ENCODE measurements at regions not wholly inside any gene's neighbourhood (a gene's known extent, or its start where the extent isn't known, plus 50 kb on each side); places are given as distances from the start of the nearest gene placed in this dataset.
"Not testable (repeated sequence)": the region's sequence is repeated elsewhere in the genome, so short reads cannot be mapped to it uniquely, and the experiment has no call there.

GRCh38 chrX:77003956-77004355, 443.2 kb upstream of the FGF16 start:
- no peak for DNase-seq

DNA sequence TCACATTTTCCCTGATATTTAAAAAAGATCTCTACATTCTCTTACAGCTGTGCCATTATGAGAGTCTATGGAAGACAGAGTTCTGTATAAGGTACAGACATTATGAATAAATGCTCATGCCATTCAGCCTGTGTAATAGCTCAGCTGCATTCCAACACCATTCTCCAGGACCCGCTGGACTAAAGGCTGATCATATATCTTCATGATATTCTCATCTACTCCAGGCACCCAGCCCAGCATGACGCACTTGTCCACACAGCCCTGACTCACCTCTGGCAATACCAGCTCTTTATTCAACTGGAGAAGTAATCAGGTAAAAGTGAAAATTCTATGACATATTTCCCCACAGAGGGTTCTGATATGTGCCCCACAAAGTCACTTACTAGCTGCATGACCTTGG, 437.5 kb upstream of the FGF16 start:
- no peak for DNase-seq

DNA sequence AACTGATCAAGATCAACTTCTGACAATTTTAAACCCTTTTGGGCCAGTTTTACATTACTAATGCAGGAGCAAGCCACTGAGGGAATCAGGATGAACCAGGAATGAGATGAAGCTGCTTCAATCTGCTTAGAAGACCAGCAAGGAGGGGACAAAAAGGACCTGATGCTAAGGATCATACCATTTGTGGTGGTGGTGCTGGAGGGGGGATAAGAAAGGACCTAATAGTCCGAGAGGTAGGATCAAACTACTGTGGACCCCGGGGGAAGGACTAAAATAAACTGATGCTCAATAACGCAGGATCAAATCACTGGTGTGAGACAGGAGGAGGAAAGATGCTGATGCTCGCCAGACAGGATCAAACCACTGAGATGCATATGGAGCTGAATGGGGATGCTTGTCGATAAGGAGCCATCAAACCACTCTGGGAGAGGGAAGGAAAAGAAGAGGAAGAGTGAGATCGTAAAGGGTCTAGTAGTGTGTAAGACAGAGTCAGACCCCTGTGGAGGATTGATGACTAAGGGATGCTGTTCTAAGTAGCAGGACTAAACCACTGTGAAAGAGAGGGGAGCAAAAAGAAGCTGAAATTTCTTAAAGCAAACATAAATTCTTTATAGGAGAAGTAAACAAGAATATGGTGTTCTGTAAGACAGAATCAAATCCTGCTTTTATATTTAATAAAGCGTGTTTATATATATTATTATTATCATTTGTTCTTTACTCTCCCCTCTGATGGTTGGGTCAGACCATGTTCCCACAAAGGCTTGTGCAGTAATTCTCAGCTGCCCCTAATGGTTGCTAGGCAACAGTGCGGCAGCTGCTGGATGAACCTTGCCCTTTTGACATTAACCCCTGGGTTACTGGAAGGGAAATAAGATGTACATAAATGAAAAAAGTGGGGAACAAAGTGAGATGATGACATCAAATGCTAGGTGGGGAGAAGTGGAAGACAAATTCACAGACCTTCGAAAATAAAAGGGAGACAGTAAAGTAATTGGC, 432.5 kb upstream of the FGF16 start:
- peak; percentile 23 to 33 for DNase-seq

GRCh38 chrX:77017093-77017492, 430.1 kb upstream of the FGF16 start:
- no peak for DNase-seq

- DNase-seq: peak in 1 of 2 experiments; percentile 7
Observed at GRCh38 chrX:77046180-77046810, 400.9 kb upstream of the FGF16 start.

- no peak for DNase-seq
Observed at GRCh38 chrX:77060572-77060971, 386.6 kb upstream of the FGF16 start.

DNA sequence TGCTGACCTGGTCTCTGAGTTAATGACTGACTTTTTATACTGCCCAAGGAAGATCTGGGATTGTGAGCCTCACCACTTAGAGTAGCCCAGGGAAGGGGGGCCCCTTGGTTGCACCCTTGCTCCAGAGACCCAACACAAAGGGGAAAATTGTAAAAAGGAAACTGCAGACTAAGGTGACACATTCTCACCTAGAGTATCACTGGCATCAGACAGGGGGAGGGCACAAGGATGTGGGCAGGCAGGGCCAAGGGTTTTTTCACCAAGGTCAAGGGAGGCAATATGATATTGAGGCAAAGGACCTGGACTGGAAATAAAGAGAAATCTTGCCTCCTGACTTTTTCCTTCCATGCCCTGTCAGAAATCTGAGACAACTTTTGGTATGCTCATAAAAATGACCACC, 386.2 kb upstream of the FGF16 start:
- no peak for DNase-seq

- DNase-seq: no peak
Observed at GRCh38 chrX:77061545-77061944, 385.6 kb upstream of the FGF16 start.

- no peak for DNase-seq
Observed at GRCh38 chrX:77065896-77066295, 381.3 kb upstream of the FGF16 start.

- no peak for DNase-seq
Observed at GRCh38 chrX:77070202-77070918, 376.8 kb upstream of the FGF16 start.

DNA sequence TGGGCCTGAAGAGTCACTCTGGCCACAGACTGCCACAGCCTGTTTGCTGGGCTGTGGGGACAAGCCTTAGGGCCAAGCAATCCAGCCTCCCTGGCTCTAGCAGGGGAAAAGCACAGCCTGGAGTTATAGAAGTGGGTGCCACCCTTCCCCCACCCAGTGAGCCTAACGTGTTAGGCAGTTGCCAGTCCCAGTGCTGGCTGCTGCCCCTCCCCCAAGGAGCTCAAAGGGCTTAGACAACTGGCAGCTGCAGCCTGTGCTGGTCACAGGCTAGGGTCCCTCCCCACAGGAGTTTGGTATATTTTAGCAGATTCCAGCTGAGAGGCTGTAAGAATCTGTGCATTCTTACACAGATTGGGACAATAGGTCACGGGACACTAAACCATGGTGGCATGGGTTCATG, 370.3 kb upstream of the FGF16 start:
- no peak for DNase-seq

GRCh38 chrX:77081237-77081636, 366.0 kb upstream of the FGF16 start:
- not testable (repeated sequence) for DNase-seq

DNA sequence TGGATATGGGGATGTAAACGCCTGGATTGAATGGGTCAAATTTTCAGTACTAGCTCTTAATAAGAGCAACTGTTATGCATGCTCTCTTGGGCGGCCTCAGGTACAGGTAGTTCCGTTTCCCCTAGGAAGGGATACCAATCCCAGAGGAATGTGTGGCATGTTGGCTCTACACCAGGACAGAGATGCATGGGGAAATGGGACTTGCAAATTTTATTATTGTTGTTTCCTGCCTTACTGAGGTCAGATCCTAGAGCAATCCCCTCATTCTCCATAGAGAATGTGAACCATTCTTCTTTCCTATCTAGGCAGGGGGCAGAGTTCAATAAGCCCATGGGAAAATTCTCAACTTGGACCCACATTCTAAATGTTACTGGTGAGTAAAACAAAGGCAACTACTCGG, 361.8 kb upstream of the FGF16 start:
- no peak for DNase-seq

DNA sequence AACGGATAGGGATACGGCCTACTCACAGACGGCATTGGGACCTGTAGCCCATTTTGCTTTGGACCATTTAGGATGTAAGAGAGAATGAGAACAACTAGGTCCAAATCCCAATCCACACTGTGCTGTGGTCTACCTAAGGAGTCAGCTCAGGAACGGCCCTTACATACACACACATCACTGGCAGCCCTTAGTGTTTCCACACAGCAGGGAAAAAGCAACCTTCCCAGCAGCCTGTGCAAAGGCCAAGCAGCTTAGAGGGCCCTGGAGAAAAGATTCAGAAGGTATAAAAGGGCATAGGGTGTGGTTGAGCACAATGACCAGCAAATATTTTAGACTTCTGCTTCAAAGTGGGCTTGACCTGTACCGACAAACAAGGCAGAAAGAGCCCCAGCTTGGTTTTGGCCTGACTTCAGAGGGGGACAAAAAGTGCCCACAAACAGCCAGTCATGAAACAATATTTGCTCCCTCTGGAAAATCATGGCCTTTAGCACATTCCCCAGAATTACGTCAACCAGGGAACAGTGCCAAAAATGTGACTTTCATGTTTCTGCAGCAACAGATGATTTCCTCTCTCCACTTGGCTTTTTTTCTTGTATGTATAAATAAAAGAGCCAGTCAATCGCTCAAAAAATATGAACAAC, 359.5 kb upstream of the FGF16 start:
- DNase-seq: no peak

GRCh38 chrX:77088233-77088632, 359.0 kb upstream of the FGF16 start:
- DNase-seq: no peak

- no peak for DNase-seq
Observed at GRCh38 chrX:77114501-77114900, 332.7 kb upstream of the FGF16 start.

- no peak for DNase-seq
Observed at GRCh38 chrX:77118686-77119085, 328.5 kb upstream of the FGF16 start.

- DNase-seq: no peak
Observed at GRCh38 chrX:77119706-77120105, 327.5 kb upstream of the FGF16 start.

- DNase-seq: not testable (repeated sequence)
Observed at GRCh38 chrX:77123917-77124316, 323.3 kb upstream of the FGF16 start.

- not testable (repeated sequence) for DNase-seq
Observed at GRCh38 chrX:77127571-77127970, 319.6 kb upstream of the FGF16 start.

DNA sequence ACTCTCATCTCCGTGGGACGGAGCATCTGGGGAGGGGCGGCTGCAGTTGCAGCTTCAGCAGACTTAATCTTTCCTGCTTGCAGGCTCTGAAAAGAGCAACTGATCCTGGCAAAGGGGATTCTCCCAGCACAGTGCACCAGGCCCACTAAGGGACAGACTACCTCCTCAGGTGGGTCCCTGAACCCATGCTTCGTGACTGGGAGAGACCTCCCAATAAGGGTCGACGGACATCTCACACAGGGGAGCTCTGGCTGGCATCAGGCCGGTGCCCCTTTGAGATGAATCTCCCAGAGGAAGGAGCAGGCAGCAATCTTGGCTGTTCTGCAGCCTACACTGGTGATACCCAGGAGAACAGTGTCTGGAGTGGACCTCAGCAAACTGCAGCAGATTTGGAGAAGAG, 303.3 kb upstream of the FGF16 start:
- no peak for DNase-seq

GRCh38 chrX:77160301-77160700, 286.9 kb upstream of the FGF16 start:
- no peak for DNase-seq

- no peak for DNase-seq
Observed at GRCh38 chrX:77162777-77163176, 284.4 kb upstream of the FGF16 start.
